ENCODE measurements at regions not wholly inside any gene's neighbourhood (a gene's known extent, or its start where the extent isn't known, plus 50 kb on each side); places are given as distances from the start of the nearest gene placed in this dataset.

DNA sequence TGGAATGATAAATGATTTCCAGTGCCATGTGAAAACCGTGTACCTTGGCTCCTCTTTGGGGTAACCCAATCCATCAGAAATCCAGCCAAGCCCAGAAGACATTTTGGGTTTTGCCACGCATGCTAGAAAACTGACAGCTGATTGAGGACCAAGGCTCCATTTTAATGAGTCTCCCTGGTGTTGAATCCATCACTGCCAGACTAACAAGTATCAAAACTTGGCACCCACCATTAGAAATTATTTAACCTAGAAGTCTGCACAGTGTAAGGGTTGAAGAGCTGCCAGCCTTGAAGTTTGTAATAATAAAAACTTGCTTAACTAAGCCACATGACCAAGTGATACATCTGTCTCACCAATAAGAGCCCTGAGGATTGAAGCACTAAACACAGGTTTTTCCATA, 369.9 kb downstream of the DNAH5 start:
- TF ChIP-seq, protein P1, sequence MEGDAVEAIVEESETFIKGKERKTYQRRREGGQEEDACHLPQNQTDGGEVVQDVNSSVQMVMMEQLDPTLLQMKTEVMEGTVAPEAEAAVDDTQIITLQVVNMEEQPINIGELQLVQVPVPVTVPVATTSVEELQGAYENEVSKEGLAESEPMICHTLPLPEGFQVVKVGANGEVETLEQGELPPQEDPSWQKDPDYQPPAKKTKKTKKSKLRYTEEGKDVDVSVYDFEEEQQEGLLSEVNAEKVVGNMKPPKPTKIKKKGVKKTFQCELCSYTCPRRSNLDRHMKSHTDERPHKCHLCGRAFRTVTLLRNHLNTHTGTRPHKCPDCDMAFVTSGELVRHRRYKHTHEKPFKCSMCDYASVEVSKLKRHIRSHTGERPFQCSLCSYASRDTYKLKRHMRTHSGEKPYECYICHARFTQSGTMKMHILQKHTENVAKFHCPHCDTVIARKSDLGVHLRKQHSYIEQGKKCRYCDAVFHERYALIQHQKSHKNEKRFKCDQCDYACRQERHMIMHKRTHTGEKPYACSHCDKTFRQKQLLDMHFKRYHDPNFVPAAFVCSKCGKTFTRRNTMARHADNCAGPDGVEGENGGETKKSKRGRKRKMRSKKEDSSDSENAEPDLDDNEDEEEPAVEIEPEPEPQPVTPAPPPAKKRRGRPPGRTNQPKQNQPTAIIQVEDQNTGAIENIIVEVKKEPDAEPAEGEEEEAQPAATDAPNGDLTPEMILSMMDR (IDR thresholded peaks at IDR 0.05): no peak
- TF ChIP-seq POLR2A (IDR thresholded peaks at IDR 0.05): no peak
- intact Hi-C loops (cut with DNase I): no loop called here
- ATAC-seq: no peak

DNA sequence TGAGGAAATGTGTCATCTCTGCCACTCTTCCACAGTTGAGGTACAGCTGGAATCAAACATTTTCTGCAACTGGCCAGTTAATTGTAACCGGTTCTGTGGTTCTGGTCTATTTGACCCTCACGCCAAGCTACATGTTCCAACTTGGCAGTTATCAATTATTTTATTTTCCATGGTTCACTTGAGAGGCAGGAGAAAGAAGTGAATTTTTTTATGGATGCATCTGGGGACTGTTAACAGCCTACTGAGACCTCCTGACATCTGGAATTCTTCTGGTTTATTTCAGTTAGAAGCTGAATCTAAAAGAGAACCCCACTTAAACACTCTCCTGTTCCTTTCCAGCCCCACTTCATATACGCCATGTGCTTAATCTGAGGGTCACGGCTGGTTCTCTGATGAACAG, 372.3 kb downstream of the DNAH5 start:
- no peaks in the 10 kb centered on the region for H3K9me3 ChIP-seq
- no peaks in the 10 kb centered on the region for H3K4me1 ChIP-seq
- no peak overlapping the region for H3K4me3 ChIP-seq
- H3K27ac ChIP-seq: no peak overlapping the region
- ATAC-seq (no peak), DNase-seq (no peak)
- TF ChIP-seq POLR2A (IDR thresholded peaks at IDR 0.05): no peak
- TF ChIP-seq, protein P1 (IDR thresholded peaks at IDR 0.05): no peak
- 67 to 72% methylated on average over 4 of the region's 4 CpGs for WGBS, 2 donors
- no peaks in the 10 kb centered on the region for H3K27me3 ChIP-seq
- H3K36me3 ChIP-seq (replicated peaks in 1 of 2; ENCODE audit: insufficient read depth in 1 of 2, low read depth in 2 of 2): no peaks in the 10 kb centered on the region
- intact Hi-C loops (cut with DNase I): no loop called here

More for the DNA sequence above, 369.9 kb downstream of the DNAH5 start:
- Histone ChIP-seq H3K9me3 (no peaks in the 10 kb centered on the region), H3K36me3 (replicated peaks in 1 of 2; ENCODE audit: insufficient read depth in 1 of 2, low read depth in 2 of 2) (no peaks in the 10 kb centered on the region), H3K4me1 (peaks cover under 1% of the 10 kb centered on the region), H3K4me3 (no peak overlapping the region), H3K27ac (no peak overlapping the region), H3K27me3 (no peaks in the 10 kb centered on the region)
- no peak for DNase-seq
- 34 to 37% methylated on average over 2 of the region's 2 CpGs for WGBS, 2 donors

DNA sequence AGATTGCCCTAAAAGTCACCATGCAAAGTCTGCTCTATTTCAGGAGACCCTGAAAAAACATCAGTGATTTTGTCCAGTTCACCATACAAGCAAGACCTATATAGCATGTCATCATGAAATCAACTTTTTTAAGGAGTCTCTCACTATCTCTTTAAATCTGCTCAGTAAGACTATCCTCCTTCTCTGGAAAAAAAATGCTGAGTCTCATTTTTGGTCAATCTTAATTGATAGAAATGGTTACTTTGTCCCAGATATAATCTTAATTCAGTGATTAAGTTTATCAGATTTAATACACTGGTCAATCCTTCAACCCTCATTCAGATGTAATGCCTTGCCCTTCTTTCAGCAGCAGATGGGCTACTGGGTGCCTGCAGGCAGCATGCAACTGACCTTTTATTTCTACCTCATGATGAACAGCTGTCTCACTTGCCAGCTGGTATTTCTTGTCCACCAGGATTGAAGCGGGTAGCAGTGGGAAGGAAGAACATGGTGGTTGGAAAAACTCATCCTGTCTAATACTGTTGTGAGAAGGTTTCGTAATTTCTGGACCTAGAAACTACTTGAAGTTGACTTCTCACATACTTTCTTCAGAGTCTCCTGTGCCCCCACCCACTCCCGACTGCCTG, 375.3 kb downstream of the DNAH5 start:
- DNase-seq: no peak
- 56 to 74% methylated on average over 3 of the region's 3 CpGs for WGBS, 2 donors
- intact Hi-C loops (cut with DNase I): no loop called here
- Histone ChIP-seq H3K9me3 (no peaks in the 10 kb centered on the region), H3K4me1 (no peaks in the 10 kb centered on the region), H3K27ac (no peak overlapping the region), H3K27me3 (no peaks in the 10 kb centered on the region), H3K36me3 (replicated peaks in 1 of 2; ENCODE audit: insufficient read depth in 1 of 2, low read depth in 2 of 2) (no peaks in the 10 kb centered on the region), H3K4me3 (no peak overlapping the region)
- TF ChIP-seq, protein P1 (IDR thresholded peaks at IDR 0.05): no peak
- no peak for TF ChIP-seq POLR2A (IDR thresholded peaks at IDR 0.05)
- ATAC-seq: no peak

- Histone ChIP-seq H3K4me1 (no peaks in the 10 kb centered on the region), H3K36me3 (replicated peaks in 1 of 2; ENCODE audit: insufficient read depth in 1 of 2, low read depth in 2 of 2) (no peaks in the 10 kb centered on the region), H3K9me3 (no peaks in the 10 kb centered on the region), H3K4me3 (no peak overlapping the region), H3K27me3 (no peaks in the 10 kb centered on the region), H3K27ac (no peak overlapping the region)
- ATAC-seq: no peak
- no peak for TF ChIP-seq POLR2A (IDR thresholded peaks at IDR 0.05)
- TF ChIP-seq, protein P1 (IDR thresholded peaks at IDR 0.05): no peak
- intact Hi-C loops (cut with DNase I): no loop called here
- DNase-seq: no peak
Measured at GRCh38 chr5:13567819-13568218, 376.7 kb downstream of the DNAH5 start.

DNA sequence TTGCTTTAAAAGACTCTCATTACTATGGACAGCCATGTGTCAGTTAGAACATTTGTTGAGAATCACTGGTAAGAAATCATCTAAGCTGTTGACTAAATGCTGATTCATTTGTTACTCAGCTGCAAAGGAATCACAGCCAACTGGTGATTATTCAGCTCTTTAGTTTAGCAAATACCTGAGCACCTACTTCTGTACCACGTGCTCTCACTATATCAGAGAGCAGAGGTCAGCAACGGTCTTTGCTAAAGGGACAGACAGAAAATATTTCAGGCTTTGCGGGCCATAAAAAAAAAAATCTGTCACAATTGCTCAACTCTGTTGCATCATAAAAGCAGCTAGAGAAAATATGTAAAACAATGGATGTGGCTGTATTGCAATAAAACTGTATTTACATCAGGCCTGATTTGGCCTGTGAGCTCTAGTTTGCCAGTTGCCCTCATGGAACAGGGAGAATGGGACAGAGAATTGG, 377.6 kb downstream of the DNAH5 start:
- no peaks in the 10 kb centered on the region for H3K27me3 ChIP-seq
- H3K27ac ChIP-seq: no peak overlapping the region
- H3K36me3 ChIP-seq (replicated peaks in 1 of 2; ENCODE audit: insufficient read depth in 1 of 2, low read depth in 2 of 2): no peaks in the 10 kb centered on the region
- no peaks in the 10 kb centered on the region for H3K9me3 ChIP-seq
- ATAC-seq (no peak), DNase-seq (no peak)
- no peaks in the 10 kb centered on the region for H3K4me1 ChIP-seq
- TF ChIP-seq, protein P1 (IDR thresholded peaks at IDR 0.05): no peak
- TF ChIP-seq POLR2A (IDR thresholded peaks at IDR 0.05): no peak
- H3K4me3 ChIP-seq: no peak overlapping the region
- intact Hi-C loops (cut with DNase I): no loop called here
- 47 to 48% methylated on average over 3 of the region's 3 CpGs for WGBS, 2 donors

Data from body of pancreas (tissue), 4 donors.